ENCODE measurements at regions not wholly inside any gene's neighbourhood (a gene's known extent, or its start where the extent isn't known, plus 50 kb on each side); places are given as distances from the start of the nearest gene placed in this dataset.
A peak's percentile ranks its signal among the peaks of the same experiment; 100 is the strongest.

DNA sequence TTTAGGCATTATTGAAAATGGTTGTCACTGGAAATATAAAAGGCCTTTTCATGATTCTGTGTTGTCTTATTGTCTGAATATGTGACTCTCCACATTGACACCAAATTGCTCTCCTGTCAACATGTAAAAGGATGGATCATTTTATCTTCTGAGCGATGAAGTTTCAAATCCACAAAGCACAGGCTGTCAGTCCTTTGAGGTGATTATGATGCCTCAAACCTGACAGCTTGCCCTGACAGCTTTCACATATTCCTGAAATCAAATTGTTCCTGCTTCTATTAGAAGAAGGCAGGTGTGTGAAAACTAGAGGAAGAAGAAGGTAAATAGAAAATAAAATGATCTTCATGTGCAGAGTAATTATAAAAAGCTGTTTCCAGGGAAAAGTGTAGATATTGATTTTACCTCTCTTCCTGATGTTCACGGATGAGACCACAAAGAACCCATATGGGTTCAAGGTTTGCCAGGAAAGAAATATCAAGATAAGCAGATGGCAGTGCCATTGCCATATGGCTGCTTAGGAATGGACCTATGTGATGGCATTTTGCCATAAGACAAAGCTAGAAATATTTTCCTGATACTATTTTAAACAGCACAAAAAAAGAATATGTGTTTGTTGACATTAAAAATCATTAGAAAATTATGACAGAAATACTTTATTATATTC lies 1006.3 kb upstream of the AGA start:
- no peak for DNase-seq

DNA sequence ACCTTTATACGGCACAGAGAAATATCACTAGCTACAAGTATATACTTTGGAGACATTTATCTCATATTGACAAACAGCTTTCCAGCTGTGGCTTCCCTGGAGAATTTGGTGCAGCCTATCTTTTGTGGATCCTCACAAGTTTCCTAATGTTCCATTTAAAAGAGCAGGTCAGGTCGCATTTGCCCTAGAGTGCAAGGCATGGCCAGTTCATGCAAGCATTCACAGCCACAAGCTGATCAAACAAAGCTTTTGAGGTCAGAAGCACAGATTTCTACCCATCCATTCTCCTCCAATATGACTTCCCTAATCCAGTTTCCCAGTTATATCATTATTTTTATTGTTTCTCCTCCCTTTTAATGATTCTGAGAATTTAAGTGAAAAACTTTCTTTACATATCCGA lies 1008.4 kb upstream of the AGA start:
- DNase-seq = no peak

DNA sequence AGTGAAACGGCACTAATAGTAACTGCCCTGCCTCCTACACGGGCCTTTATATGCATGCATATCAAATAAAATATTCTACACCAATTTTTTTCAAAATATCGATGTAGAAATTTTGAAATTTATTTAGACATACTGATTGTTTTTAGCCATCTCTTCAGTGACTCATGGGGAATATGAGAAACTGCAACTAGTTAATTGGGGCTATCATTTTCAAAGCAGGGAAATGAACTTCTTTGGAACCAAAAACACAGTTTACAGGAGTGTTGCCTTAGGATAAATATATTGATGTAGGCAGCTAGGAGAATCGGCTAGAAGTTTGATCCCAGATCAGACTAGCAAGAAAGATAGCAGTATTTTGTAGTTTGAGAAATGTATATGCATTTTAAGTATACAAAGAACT lies 1010.8 kb upstream of the AGA start:
- DNase-seq = no peak

DNA sequence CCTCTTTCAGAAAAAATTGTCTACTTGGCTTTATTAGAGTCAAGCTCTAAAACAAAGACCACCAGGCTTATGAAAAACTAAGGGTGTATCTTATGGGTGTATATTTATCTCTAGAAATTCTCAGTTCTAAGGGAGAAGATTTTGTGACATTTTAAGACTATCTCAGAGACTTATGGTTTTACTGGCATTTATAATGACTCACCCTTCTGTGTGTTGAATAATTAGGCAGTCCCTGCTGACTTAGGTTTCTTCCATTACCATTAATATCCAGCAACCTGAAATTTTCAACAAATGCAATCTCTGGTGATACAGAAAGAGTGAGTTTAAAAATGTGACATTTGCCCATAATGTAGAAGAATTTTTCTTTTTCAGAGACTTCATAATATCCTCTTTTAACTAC lies 1015.0 kb upstream of the AGA start:
- DNase-seq = no peak

DNA sequence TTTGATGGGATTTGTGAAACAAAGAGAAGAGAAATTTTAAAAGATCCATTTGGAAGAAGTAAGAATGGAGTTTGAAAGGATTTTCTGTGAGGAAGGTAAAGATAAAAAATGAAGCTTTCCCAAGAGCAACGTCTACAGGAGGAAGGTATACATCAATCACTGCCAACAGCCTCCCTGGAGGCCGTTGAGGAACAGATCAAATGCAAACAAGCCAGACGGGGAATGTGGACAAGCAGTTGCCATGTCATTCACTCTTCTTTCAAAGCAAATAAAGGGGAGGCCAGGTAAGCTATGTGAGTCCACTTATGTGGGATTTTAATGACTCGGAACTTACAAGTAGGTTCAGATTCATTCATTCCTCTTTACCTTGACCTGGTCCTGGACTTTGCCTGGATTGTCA lies 1020.5 kb upstream of the AGA start:
- peak in 1 of 3 experiments; percentile 39 for DNase-seq

DNA sequence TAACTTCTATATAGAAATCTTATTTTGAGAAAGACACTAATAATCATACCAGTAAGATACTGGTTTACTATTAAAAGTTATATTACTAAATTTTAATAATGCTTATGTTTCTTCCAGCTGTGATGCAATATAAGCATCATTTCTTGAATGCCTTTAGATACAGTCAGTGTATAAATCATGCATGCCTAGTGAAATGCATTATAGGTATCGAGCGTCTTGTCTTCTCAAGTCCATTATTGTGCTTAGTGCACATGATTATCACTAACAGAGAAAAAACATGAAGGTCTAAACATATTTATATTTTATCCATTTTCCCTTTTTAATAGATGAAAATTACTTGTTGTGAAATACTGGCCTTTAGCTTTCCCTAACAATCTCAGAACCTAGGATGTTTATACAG lies 1021.5 kb upstream of the AGA start:
- DNase-seq = no peak

DNA sequence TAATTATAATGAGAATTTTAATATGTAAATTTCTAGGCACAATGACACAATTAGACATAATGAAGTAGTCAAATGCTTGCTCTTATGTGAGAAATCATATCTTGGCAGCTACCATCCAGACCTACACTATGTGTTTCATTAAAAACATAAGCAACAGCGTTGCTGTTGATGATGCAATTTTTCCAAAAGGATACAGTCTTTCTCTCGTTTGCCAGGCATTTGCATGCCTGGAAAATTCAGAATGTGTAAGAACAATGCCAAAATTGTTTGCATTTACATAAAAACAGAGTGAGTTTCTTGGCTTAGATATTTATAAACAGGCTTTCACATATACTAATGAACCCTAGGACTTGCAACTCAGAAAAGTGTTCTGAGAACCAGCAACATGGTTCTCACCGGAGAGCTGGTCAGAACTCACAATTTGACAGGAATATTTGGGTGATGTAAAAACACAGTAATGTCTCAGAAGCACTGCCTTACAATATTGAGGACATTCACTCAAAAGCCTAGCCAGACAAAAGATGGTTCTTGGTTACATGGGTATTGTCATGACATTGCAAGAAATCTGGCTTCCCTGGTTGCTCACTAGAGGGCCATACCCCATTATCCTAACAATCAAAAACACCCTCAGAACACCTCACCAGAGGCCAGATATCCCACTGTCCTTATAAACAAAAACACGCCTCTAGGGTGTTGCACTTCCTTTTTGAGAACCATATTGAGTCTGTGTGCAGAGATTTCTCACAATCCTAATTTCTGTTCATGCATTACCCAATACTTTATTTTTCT lies 1029.0 kb upstream of the AGA start:
- no peak for DNase-seq

DNA sequence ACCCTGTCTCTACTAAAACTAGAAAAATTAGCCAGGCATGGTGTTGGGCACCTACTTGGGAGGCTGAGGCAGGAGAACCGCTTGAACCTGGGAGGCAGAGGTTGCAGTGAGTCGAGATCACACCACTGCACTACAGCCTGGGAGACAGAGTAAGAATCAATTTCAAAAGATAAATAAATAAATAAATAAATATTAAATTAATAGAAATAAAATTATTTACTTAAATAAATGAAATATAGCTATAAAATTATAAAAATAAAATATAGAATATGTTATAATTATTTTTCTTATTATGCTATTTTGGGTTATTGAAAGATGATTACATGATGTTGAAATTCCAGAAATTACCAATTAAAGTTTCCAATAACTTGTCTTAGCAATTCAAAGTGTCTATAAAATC lies 1029.8 kb upstream of the AGA start:
- no peak for DNase-seq

DNA sequence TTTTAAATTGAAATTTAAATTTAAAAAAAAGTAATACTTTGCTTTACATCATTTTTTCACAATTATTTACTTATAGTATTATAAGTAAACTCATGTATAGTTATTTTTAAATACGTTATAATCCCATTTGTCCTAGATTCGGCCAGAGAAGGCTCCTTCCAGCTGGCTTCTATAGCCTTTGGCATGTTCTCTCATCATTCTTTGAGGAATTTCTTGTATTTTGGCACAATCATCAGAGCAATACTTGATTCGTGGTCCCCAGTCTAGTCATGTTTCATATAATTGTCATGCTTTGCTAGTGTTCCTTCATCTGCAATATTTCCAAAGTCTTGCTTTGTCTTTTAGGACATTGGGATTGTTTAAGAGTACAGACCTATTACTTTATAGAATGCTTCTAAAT lies 1037.9 kb upstream of the AGA start:
- no peak for DNase-seq

DNA sequence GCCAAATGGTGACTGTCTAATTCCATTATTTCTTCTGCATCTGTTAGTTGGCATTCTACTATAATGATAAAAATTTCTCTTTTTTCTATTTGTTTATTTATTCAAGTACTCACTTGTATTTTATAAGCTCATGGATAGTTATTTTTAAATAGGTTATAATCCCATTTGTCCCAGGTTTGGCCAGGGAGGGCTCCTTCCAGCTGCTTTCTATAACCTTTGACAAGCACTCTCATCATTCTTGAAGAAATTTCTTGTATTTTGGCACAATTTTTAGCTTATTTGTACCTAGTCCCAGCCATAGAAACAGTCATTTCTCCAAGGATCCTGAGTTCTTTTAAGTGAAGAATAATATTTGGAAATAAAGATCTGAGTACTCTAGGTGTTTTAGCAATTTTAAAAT lies 1038.6 kb upstream of the AGA start:
- no peak for DNase-seq

DNA sequence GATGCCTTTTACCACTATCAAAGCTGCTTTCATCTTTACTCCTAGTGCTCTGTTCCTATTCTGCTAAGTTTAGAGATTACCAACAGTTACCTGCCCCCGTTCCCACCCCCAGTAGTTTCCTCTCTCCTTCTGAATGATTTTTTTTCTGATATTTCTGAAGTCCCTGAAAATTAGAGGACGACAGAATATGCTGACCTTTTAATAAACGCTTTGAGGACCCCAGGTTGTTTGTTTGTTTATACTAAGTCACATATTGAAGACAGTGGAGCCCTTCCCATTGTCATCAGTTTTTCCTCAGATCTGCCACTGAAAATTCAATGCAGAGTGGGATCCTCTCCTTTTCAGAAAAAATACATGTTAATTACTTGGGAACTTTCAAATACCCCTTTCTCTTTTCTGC lies 1039.3 kb upstream of the AGA start:
- no peak for DNase-seq

DNA sequence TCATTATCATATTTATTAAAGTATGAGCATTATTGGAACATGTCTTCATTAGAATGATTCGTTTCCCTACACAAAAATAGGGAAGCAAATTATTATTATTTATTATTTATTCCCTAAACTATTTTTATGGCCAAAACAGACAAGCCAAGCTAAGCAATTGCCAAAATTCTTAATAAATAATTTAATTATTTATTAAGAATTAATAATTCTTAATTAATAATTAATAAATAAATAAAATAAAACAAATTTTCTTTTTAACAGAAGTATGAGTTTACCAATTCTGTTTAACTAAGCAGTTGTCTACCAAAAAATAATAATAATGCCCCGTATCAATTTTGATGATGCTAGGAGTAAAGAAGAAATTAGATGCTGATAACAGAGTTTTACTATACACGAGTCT lies 1080.8 kb upstream of the AGA start:
- no peak for DNase-seq

DNA sequence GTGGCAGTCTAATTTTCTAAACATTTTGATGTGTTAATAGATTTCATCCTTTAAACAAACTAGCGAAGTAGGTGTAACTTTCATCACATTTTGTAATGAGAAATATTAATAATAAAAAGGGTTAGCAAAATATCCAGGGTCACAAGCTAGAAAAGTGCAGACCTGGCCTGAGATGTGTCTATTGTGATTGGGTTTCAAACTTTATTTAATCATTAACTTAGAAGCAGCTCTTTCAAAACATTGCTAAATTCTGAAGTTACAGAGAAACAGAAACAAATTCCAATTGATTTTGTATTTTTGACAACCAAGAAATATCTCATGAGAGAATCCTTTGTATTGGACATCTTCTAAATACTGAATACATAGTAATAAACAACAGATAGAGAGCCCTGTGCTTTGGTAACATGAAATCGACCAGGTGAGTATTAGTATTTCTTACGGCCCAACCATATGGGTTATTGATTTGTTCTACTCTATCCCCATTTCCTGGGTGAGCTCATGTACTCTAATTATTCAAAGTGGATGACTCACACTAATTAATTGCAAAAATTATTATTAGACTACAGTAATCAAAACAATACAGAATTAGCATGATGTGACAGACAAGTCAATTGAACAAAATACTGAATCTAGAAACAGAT lies 1093.8 kb upstream of the AGA start:
- no peak for DNase-seq

DNA sequence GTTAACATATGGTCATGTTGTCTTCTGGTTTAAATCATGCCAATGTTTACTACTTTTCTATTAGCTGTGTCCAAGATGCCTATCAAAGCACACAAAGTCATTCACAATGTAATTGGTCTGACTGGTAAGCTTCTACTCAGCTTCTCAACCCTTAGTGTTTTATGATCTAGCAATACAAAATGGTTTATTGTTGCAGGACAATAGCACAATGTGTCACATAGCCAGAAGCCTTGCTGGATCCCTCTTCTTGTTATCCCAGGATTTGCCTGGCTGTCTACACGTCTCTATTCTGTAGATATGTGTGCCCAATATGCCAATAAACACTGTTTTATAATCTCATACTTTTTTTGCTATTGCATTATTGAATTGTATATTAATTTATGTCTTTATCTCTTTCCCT lies 1111.0 kb upstream of the AGA start:
- DNase-seq = no peak

DNA sequence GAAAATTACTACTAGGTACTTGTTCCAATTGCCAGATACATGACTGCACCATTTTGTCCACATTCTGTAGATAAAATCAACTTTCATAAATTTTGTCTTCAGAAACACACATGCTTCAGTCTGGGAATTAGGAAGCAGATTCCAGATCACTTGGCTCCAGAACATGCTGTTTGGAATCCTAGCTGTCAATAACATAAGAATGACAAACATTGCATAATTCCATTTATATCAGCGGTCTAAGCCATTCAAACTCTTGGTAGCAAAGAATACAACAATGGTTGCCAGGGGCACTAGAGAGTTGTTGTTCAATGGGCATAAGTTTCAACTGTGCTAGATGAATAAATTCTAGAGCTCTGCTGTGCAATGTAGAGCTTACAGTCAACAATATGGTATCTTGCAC lies 1112.1 kb upstream of the AGA start:
- no peak for DNase-seq

DNA sequence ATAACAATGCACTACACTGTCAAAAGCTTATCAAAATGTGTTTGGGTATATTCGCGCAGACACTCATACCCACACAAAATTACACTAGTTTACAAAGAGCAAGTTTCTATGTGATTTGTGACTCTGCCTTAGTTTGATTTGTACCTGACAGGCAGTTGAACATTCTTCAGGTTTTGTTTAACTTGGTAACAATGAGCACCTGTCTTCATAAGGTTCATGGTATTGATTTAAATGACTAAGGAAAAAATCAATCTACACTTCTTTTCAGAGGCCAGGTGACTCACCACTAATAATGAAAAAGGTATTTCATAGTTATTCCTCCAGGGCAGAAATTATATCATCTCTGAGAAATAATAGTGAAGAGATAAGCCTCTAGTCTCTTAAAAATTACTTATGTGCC lies 1114.6 kb upstream of the AGA start:
- peak in 2 of 3 experiments; percentile 18 to 76 for DNase-seq

DNA sequence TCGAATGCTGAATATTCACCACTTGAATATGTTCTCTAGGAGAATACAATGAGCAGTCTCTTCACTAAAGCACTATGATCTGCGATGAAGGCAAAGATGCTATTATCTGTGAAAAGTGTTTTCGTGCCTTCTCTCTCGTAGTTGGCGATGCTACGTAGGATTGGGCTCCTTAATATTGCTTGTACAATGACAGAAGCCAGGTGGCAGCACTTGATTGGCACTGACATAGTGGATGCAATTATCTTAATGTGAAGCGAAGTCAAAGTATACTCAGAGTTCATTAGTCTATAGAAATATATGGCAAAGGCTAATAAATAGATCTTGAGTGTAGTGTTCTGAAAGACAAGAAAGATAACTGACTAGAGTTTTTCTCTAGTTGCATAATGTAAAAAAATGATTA lies 1135.7 kb upstream of the AGA start:
- peak in 2 of 3 experiments; percentile 8 to 55 for DNase-seq

DNA sequence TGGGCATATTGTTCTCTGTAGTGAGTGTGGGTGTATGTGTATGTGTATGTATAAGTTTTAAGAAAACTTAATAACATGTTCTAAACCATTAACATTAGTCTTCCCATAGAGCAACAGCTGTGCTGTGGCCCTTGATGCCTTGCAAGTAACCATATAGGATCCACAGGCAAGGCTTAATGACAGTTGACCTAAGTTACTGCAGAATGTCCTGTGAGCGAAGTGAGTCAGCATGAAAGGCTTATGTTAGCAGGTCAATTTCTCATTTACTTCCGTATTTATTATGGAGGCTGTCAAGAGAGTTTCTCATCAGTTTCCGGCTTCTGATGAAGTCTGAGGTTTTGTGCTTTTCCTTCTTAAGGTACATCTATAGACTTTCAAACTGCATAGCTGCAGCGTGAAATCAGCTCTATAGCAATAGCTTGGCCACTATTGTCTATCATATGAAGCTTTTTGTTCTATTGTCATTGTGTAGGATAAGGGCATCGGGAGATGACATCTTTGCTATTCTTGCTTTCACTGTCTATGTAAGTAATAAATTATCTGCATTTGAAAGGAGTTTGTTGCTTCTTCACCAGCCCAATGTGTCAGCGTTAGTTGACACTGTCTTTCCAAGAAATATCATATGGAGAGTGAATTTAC lies 1153.4 kb upstream of the AGA start:
- DNase-seq = no peak

DNA sequence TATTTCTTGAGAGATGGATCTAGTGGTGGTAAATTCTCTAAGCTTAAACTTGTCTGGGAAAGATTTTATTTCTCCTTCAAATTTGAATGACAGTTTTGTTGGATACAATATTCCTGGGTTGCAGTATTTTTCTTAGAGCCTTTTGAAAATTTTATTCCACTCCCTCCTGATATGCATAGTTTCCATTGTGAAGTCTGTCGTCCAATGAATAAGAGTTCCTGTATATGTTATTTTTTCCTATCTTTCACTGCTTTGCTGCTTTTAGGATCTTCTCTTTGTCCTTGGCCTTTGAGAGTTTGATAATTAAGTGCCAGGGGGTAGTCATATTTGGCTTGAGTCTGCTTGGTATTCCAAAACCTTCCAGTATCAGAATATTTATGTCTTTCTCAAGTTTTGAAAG lies 1156.4 kb upstream of the AGA start:
- DNase-seq = no peak

DNA sequence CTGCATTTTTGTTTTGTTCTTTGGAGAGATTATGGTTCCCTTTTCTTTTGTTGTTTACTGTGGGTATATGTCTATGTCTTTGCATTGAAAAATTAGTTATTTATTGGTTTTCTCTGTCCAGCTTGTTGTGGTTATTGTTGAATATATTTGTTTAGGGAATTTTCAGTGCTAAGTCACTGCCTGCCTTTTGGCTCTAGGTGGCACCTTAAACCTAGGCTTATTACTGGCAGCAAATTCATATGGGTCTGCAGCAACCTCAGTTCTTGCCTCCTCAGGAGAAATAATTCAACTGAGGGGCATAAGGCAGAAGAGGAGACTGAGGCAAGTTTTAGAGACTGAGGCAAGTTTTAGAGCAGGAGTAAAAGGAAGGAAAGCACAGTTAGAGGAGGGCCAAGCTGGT lies 1157.3 kb upstream of the AGA start:
- peak in 1 of 3 experiments; percentile 32 for DNase-seq

DNA sequence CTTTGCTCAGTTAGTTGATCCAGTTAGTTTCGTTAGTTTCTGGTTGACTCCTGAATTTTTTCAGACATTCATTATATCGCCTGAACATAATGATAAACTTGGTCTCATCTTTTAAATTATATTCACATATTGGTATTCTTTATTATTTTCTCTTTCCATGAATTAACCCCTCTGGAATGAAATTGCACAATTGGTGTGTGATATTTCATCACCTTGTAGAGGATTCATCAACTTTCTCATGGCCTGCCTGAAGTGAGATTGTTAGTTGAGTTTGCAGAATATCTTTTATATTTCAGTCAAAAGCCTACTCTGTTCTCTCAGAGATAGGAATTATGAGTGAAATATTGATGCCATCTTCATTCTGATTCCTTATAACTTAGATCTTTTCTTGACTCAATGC lies 1160.6 kb upstream of the AGA start:
- DNase-seq = no peak

DNA sequence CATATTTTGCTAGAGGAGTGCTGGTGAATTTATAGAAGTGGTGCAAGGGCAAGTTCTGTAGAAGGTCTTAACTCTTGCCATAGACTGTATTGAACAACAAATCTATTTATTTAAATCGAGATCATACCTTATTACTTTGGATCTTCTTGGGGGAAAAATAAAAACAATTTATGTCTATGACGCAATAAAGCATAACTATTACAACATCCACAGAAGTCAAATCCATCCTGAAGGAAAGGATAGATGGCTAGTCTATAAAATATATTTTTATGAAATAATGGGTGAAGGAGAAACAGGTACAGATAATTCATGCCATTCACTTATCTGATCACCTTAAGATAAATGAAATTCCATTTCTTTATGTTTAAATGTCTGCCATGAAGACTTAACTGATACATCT lies 1168.8 kb upstream of the AGA start:
- no peak for DNase-seq

DNA sequence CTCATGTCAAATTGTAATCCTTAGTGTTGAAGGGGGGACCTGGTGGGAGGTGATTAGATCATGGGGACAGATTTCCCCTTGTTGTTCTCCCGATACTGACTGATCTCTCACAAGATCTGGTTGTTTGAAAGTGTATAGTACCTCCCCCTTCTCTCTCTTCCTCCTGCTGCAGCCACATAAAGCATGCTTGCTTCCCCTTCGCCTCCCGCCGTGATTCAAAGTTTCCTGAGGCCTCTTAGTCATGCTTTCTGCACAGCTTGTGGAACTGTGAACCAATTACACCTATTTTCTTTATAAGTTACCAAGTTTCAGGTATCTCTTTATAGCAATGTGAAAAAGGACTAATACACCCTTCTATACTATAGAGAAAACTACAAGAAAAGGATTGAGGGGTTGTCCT lies 1170.5 kb upstream of the AGA start:
- no peak for DNase-seq

DNA sequence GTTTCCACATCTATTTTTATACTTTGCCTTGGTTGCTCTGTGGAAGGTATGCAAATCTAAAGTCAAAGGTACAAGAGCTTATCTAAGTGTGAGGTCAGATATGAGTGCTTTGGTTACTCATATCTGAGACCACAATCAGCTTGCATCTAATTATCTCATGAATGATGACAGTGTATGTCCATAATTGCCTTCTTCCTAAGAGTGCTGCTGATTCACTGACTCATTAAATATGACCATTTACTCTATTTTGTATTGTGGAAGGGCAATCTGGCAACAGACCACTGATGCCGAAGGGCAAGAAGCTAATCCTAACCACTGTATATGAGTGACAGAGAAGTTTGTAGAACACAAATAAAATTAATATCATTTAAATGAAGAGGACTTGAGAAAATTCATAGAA lies 1190.2 kb upstream of the AGA start:
- peak in 1 of 3 experiments; percentile 32 for DNase-seq
